Lower leg skin (tissue), 4 donors: ENCODE measurements at regions not wholly inside any gene's neighbourhood (a gene's known extent, or its start where the extent isn't known, plus 50 kb on each side); places are given as distances from the start of the nearest gene placed in this dataset.

ENCODE experiments used
- DNase-seq, 2 donors: peaks; one replicate each; pipeline ENCODE4 v3.0.0-alpha.2; 2019; ENCODE audit warnings: low spot score in 2 of 2
- H3K4me3 ChIP-seq: fragments of 200-600 bp; sonication (generic); 2 replicates; pipeline ENCODE4 v1.5.1; 2017; ENCODE audit warnings: mild to moderate bottlenecking, low read depth; ENCODE audit not compliant: poor library complexity, severe bottlenecking
- CTCF ChIP-seq, 3 donors: fragments of 450-650 bp; IDR thresholded peaks; one replicate each; pipeline ENCODE4 v1.5.1; 2016; ENCODE audit warnings: antibody characterized with exemption in 3 of 3, mild to moderate bottlenecking in 3 of 3, moderate library complexity in 2 of 3
- POLR2A ChIP-seq, 2 donors: fragments of 450-650 bp; IDR thresholded peaks; one replicate each; pipeline ENCODE4 v1.6.1; 2016 to 2017; ENCODE audit warnings: antibody characterized with exemption in 2 of 2, mild to moderate bottlenecking in 1 of 2, moderate library complexity in 1 of 2
- WGBS, 2 donors: methylation state at CpG; one replicate each; pipeline ENCODE4 v1.1.5; 2018; 5-methylcytosine and 5-hydroxymethylcytosine counted together
- intact Hi-C: fragments of 100-400 bp; cut with DNase I; formaldehyde crosslinking; loops from one replicate; pipeline ENCODE4 v1.15.0; 2023; ENCODE audit warnings: low total_unique reads

- TF ChIP-seq CTCF (IDR thresholded peaks at IDR 0.05) (no peak), POLR2A (IDR thresholded peaks at IDR 0.05) (no peak)
- DNase-seq: no peak
- no peak overlapping the region for H3K4me3 ChIP-seq
- WGBS, 2 donors: 79 to 80% methylated on average over 2 of the region's 2 CpGs
- intact Hi-C loops: no loop called here
Measured at GRCh38 chr7:136030330-136030729, 53.2 kb upstream of the MTPN start.

DNA sequence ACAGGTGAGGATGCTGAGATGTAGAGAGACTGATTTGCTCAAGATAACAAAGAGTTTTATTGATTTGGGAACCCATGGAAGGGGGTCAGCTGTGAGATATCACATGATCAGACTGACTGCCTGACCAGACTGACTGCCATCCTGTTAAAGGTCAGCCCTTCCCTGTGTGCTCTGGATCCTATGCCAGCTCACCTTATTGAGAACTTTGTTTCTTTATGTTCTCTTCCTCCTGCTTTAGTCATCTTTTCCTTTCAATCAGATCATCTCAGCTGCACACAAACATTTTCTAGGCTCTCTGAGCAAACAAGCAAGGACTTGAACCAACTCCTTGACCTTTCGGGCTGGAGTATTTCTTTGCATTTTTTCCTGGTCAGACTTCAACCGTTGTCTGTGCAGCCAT, 50.0 kb upstream of the MTPN start:
- no peak overlapping the region for H3K4me3 ChIP-seq
- intact Hi-C loops: no loop called here
- TF ChIP-seq POLR2A (IDR thresholded peaks at IDR 0.05) (no peak), CTCF (IDR thresholded peaks at IDR 0.05) (no peak)
- no peak for DNase-seq
- 75 to 77% methylated on average over 2 of the region's 2 CpGs for WGBS, 2 donors
